HG03460 (cell line): ENCODE measurements at regions not wholly inside any gene's neighbourhood (a gene's known extent, or its start where the extent isn't known, plus 50 kb on each side); places are given as distances from the start of the nearest gene placed in this dataset.

Source experiments
- ATAC-seq: cut with Tn5 transposase; IDR thresholded peaks from one replicate; pipeline ENCODE4 v1.9.1; 2021; ENCODE audit not compliant: unreplicated experiment

DNA sequence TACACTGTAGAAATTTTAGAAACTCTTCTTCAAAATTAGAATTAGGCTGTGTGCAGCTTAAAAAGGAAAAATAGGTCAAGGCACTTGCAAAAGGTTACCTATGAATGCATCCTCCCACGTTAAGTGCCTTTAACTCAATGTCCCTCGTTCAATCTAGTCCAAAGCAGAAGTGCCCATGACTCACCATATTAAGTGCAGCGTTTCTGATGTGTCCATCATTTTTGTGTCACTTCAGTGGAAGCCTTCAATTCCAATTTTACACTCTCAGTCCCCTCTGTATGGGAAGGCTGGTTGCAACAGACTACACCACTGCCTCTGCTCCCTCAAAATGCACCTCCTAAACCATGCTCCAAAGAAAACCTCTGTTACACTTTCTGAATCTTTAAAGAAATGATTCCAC lies 53.4 kb downstream of the FOXB1 start:
- no peak for ATAC-seq

DNA sequence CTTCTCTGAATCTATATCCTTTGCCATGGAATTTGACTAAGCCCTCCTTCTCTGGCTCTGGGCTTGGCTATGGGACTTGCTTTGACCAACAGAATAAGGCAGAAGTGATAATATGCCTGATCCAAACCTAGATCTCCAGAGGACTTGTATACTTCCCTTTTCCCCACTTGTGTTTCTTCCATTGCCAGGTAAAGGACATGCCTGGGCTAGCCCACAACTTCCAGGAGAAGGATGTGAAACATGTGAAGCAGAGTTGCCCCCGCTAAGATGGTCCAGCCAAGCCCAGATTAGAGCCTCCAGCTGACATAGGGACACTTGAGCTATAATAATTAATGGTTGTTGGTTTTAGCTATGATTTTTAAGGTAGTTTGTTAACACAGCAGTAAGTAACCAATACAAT lies 55.1 kb downstream of the FOXB1 start:
- no peak for ATAC-seq

DNA sequence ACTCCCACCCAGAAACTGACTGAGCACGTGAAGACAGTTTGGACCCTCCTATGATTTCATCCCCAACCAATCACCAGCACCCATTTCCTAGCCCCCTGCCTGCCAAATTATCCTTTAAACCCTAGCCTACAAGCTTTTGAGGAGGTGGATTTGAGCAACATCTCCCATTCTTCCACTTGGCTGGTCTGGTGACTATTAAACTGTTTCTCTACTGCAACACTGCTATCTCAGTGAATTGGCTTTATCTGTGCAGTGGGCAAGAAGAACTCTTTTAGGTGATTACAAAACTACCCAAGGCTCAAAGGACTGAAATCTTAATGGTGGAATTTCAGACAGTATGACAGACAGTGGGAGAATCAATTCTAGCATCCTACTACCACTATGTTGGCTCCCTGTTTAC lies 57.6 kb downstream of the FOXB1 start:
- ATAC-seq: no peak

DNA sequence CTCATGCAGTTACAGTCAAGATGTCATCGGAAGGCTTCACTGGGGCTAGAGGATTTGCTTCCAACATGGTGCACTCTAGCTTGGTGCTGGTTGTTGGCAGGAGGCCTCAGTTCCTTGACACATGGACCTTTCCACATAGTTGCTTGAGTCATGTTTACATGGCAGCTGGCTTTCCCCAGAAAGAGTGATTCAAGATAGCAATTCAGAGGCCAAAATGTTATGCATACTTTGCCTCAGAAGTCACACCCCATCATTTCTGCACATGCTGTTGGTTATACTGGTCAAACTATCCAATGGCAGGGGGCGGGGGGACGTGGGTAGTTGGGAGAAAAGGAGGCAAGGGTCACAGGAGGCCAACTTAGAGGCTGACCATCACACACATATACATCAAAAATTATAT lies 58.7 kb downstream of the FOXB1 start:
- no peak for ATAC-seq

DNA sequence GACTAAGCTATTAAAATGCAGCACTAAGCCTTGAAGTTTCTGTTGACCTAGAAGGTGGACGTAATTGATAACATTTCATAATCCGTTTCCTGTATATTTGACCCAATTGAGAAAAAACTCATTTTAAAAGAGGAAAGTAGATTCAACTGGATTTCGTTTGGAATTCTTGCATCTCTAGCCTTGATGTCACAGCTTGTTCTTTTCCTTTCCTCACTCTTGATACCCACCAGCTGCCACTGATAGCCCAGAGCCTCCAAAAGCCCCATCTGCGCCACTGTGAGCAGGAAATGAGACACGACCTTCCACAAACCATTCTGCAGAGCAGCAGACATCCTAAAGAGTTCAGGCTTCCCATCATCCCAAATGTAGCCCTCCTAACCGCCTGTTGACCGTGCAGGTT lies 61.8 kb downstream of the FOXB1 start:
- no peak for ATAC-seq

DNA sequence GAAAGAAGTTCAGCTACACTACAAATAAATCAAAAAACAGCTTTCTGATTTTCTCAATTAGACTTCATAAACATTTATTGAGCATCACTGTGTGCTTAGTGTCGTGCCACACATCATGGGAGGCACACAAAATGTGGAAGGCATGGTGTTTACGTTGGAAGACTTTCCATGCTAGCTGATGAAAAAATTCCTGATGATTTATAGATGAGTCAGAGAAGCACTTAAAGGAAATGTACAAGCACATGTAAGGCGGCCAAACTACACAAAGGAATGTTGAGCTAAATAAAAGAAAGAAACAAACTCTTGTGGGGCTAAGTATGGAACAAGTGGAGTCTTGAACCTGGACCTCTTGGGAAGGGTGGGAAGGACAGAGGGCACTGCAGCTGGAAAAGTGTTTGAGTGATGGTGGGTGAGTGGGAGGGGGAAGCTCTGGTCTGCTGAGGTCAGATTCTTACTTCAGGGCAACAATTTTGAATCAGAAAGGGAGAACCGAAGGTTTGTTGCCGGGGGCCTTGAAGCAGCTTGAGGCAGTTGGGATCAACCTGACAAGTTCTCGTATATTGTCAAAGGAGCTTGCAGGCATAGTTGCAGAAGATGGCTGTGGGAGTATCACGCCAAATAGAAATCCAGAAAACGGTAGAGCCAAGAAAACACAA lies 66.9 kb downstream of the FOXB1 start:
- no peak for ATAC-seq

DNA sequence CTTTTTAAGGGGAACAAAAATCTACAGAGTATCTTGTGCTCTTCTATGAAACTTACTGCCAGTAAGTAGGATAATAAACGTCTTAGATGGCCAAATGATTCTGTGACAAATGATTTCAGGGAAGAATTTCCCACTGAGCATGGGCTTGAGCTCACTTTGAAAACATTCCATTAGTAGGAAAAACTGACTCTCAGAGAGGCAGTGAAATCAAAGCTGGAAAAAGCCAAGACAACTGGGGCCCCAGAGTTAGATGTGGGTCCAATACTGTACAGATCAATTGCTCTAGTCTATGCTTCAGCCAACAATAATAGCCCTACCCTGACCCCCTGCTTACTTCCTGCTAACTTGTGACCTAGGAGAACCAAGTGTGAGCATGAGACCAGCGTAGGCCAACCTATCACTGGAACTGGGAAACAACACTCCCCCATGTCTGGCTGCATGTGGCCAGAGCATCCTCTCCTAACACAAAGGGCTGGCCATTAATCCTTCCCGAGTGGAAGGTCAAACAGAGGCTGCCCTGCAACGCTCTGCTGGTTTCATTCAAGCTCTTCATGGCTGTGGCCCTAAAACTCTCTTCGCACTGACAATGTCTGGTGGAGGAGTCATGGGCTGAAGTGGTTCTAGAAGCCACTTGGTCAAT lies 68.8 kb downstream of the FOXB1 start:
- no peak for ATAC-seq

DNA sequence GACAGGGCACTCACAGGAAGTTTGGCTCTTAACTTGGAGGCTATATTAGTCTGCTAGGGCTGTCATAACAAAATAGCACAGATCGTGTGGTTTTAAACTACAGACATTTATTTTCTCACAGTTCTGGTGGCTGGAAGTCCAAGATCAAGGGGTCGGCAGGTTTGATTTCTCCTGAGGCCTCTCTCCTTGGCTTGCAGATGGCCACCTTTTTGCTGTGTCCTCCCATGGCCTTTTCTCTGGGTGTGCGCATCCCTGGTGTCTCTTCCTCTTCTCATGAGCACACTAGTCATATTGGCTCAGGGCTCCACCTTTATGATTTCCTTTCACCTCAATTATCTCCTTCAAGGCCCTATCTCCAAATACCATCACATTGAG lies 69.3 kb downstream of the FOXB1 start:
- no peak for ATAC-seq

DNA sequence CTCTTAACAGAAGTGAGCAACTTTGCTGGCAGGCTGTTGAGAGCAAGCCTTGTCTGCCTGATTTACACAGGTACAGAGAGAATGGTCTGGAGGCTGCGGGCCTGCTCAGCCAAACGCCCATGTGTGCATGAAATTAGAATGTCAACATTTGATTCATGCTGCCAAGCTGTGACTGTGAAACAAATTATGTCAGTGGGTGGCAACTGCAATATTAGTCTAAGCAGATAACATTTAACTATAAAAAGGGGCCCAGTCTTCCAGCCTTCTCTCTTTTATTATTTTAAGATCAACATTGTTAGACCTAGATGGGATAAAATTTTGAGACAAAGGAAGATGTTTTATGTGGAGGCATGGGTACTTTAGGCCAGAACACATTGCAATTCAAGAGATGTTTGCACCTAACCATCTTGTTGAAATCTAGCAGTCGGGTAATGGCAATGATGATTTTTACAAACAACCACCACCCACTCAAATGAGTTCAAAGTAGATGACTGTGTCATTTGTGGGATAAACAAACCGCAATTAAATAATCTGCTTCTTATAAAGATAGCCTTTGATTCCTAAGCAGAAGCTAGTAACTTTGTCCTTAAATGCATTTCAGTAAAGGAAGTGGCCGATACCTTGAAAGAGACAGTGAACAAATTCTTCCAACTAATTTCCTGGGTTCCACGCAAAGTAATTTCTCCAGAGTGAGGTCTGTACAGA lies 70.2 kb downstream of the FOXB1 start:
- no peak for ATAC-seq

DNA sequence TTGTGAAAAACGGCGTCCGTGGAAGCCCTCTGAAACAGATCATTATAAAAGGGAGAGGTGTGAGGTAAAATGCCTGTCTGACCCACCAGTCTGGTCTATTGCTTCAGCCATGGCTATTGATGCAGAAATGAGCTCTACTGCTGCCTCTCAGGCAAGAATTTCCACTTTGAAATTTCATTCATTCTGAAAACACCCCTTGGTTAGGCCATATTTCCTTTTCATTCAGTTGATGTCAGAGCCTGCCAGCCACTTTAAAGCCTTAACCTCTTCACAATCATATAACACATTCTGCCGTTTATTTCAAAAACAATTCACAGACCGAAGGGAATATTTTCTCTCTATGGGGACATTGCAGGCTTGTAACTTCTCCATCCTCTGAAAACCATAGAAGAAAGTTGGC lies 71.9 kb downstream of the FOXB1 start:
- ATAC-seq: no peak

DNA sequence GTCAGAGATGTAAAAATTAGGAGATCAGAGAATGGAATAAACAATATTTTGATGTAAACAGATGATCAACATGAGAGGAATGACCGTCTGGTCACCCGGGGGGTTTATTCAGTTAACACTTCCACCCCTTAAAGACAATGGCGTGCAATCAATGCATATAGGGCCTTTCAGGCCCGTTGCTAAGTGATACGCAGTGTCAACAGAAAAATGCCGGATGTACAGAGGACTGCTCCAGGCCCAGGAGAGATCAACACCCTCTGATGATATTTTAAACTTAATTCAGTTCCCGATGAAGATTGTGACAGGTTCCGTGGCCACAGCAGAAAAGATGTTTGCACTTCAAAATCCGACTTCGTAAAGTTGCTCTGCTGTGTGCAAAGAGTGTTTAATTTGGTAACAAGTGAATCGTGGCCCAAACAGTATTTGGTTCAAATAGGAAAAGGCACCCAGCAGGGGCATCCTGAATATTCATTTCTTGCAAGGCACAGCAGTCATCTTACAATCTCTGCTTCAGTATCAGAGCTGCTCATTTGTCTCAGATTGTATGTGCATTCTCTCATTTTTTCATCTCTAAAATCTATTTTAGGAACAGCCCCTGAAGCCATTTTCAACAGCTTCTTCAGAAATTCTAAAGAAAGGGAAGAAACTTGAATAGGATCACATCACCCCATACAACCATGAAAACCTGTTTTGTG lies 72.6 kb downstream of the FOXB1 start:
- ATAC-seq: no peak

DNA sequence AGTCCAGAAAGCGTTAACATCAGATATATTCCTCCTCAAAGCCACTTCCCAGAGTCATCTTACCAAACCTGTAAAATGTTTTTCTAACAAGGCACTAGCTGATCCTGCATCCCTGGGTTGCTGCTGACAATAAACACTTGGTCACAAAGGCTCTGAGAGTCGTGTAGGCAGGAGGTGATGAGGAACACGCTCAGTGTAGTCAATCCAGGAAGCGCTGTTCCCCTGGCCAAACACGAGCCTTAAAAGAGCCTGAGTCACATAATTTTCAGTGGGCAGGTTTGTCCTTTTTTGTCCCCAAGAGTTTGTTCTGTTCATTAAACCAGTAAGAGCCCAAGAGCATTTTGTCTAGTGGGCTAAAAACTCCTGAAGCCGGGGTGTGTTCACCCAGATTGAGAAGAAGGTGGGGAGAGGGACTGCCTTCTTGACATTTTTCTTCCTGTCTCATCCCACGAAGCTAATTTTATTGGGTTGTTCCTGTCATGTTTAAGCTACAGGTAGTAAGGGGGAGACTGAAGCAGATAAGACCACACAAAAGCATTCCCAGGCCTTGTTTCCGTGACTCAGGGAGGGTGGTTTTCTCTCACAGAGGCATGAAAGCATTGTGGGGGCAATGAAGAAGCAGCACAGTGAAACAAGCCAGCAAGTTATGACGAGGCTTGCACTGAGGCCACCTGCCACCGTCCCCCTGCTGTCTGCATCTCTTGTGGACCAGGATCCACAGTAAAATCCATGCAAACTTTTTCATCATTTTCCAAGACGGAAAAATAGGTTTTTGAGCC lies 73.7 kb downstream of the FOXB1 start:
- ATAC-seq: no peak

DNA sequence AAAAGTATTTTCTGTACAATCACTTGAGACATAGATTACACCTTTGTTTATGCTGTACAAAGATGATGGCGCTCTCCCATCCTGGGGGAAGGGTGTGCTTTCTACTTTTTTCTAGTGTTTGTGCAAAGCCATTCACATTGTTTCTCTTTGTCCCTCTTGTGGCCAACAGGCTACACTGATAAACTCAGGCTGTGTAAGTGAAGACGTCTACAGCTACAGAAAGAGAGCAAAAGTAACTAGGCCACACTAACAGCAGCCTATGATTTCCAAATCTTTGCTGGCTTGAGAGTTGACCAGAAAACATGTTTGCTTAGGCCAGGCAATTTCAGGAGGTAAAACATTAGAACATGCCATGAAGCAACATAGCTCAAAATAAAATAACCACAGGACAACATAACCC lies 75.1 kb downstream of the FOXB1 start:
- ATAC-seq: no peak

DNA sequence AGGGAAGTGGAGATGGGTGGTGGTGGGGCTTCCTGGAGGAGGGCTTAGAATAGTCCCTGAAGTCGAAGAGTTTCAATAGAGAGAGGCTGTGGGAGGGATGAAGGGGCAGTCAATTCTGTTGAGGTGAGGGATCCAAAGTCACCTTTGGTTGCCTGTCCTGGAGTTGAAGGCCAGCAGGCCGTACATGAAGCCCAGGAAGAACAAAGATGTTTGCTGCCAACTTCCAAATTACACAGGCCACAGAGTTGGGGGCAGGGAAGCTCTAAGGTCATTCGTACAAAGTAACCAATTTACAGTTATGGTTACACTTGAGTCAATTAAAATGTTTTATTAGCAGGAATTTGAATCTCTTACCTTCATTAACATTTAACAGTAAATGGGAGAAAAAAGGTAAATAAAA lies 77.9 kb downstream of the FOXB1 start:
- no peak for ATAC-seq

DNA sequence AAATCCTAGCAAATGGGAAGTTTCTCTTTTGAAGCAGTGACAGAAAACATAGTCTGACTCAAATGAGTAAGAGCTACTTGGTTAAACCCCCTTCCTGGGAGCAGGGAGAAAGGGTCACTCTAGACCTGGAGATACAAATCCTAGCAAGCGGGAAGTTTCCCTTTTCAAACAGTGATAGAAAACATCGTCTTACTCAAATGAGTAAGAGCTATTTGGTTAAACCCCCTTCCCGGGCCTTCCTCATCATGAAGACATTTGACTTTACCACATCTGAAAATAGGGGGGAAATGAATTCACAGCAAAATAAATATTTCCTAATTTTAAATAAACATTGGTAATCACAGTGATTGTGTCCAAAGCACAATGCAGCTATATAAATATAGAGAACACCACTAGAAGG lies 79.2 kb downstream of the FOXB1 start:
- ATAC-seq: no peak

DNA sequence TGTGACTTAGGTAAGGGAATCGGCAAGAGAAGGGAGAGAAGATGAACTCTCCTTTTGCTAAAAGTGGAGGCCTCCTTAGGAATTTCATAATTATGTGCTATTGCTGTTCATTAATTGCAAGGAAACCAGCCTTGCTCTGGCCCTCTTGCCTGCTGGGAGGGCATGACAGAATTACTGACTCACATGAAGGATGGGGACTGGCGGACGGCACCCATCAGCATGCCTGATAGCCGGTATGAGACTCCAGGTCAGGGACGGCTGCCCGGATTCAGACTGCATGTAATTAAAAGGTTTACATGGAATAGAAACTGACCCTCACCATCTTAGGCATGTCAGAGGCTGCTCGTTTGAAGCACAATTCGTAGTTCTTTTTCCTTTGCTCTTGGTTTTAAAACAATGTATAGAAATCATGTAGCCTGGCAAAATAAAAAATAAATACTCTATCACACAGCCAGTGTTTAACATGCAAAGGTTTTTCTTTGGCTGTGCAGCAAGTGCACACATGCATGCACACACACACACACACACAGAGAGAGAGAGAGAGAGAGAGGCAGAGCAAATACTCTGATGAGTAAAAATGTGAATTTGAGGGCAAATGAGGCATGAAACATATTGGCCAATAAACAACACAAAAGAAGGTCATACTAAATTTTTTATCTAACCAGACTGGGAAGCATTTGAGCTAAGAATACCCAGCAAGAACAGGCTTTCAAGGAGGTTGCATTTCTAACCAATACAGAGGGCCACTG lies 82.7 kb downstream of the FOXB1 start:
- ATAC-seq: no peak

DNA sequence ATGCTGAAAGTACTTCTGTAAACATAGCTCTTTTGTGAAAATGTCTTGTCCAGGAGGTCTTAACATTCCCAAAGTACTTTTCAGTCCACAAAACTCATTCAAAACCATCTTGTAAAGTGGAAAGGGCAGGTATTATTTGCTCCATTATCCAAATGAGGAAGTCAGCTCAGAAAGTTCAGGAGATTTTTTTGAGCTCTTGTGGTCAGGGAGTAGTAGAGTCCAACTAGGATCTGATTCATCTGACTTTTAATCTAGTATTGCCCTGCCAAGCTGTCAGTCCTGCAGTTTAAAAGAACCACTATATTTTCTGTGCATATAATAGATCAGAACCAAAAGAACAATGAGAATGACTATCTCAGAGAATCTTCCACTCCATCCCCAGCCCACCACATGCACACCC lies 83.5 kb downstream of the FOXB1 start:
- ATAC-seq: no peak

DNA sequence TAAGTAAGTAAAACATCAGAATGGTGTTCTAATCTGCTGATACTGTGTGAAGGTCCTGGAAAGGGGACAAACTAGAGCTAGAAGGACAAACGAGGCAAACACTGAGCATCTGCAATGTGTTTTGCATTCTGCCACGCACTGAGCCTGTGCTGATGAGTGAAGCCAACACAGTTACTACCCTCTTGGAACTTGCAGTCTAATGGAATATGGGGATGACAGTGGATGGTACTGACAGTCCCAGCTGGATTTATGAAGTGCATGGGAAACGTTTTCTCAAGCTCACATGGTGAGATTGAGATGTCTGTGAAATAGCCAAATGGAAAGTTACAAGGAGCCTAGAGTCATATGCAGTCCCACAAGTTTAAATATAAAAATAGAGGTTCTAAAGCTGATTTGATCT lies 86.6 kb downstream of the FOXB1 start:
- no peak for ATAC-seq

DNA sequence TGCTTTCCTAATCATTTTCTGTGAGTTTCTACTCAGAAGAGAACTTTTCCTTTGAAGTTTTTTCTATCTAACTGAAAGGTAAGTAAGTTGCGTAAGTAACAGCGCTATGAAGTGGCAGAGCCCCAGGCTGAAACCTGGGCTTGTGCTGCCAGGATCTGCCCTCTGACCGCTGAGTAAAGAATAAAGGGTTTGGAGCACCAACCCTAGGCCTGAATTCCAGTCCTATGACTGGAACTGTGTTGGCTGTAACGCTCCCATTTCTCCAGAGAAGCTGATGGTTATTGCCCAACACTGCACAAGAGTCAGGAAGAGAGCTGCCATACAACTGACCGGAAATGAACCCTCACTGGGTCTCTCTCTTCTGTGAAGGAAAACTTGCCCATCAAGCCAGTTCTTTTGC lies 87.0 kb downstream of the FOXB1 start:
- ATAC-seq: no peak

DNA sequence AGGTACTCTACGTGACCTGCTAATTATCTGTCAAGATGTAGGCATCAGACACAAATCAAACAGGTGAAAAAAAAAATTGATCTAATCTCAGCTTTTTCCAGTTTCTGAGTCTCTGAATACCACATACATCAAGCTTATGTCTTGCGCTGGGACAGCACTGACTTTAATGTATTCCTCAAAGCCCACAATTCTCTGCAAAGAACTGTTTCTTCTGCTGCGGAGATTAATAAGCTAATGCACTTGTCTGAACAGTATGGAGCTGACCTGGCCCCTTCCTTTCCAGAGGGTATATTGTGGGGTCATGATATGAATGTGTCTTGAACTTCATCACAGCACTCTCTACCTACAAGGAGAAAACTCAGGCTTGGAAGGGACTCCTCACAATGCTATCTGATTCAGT lies 87.8 kb downstream of the FOXB1 start:
- no peak for ATAC-seq
